Subcutaneous abdominal adipose tissue (tissue), 5 donors: ENCODE measurements at regions not wholly inside any gene's neighbourhood (a gene's known extent, or its start where the extent isn't known, plus 50 kb on each side); places are given as distances from the start of the nearest gene placed in this dataset.

Experiments
- H3K27ac ChIP-seq: one replicate; pipeline ENCODE4 v1.7.0; 2013; ENCODE audit warnings: low read depth, mild to moderate bottlenecking, inconsistent platforms, low read length, moderate library complexity
- H3K27me3 ChIP-seq, 5 donors: one replicate each; pipeline ENCODE4 v1.7.0; 2013; ENCODE audit warnings: low read length in 5 of 5, inconsistent platforms in 1 of 5; ENCODE audit not compliant: control insufficient read depth in 5 of 5, insufficient read depth in 4 of 5
- H3K36me3 ChIP-seq, 5 donors: one replicate each; pipeline ENCODE4 v1.7.0; 2013; ENCODE audit warnings: low read length in 5 of 5; ENCODE audit not compliant: control insufficient read depth in 5 of 5, insufficient read depth in 5 of 5
- H3K4me1 ChIP-seq, 5 donors: one replicate each; pipeline ENCODE4 v1.7.0; 2013; ENCODE audit warnings: low read length in 5 of 5, mild to moderate bottlenecking in 3 of 5, moderate library complexity in 1 of 5; ENCODE audit not compliant: control insufficient read depth in 5 of 5, insufficient read depth in 5 of 5
- H3K4me3 ChIP-seq, 5 donors: one replicate each; pipeline ENCODE4 v1.7.0; 2013; ENCODE audit warnings: low read length in 5 of 5, low read depth in 1 of 5
- H3K9ac ChIP-seq, 5 donors: one replicate each; pipeline ENCODE4 v1.7.0; 2013; ENCODE audit warnings: low read length in 5 of 5, mild to moderate bottlenecking in 4 of 5, moderate library complexity in 3 of 5
- H3K9me3 ChIP-seq, 5 donors: one replicate each; pipeline ENCODE4 v1.7.0; 2013; ENCODE audit warnings: low read length in 5 of 5; ENCODE audit not compliant: control insufficient read depth in 5 of 5
- donor health status: healthy.
- donor health status: healthy.
- donor health status: healthy.
- donor health status: healthy.
- donor health status: healthy.

- H3K9me3 ChIP-seq = no peaks in the 10 kb centered on the region
- H3K4me3 ChIP-seq = no peak overlapping the region
- H3K9ac ChIP-seq = no peak overlapping the region
- no peaks in the 10 kb centered on the region for H3K36me3 ChIP-seq
- H3K27me3 ChIP-seq = peaks cover 0 to 3% (median 0%) of the 10 kb centered on the region in 5 donors
- no peak overlapping the region for H3K27ac ChIP-seq
- peaks cover 0 to 12% (median 10%) of the 10 kb centered on the region in 5 donors for H3K4me1 ChIP-seq
Measured at GRCh38 chr2:64359892-64360657, 93.9 kb upstream of the LGALSL start.

GRCh38 chr2:64361151-64361938 is 92.6 kb upstream of the LGALSL start:
- Histone ChIP-seq H3K4me3 (no peak overlapping the region), H3K36me3 (no peaks in the 10 kb centered on the region), H3K27me3 (peaks cover 0 to 3% (median 0%) of the 10 kb centered on the region in 5 donors), H3K9me3 (no peaks in the 10 kb centered on the region), H3K27ac (no peak overlapping the region), H3K4me1 (peaks cover 0 to 12% (median 10%) of the 10 kb centered on the region in 5 donors), H3K9ac (no peak overlapping the region)

GRCh38 chr2:64362562-64363026 is 91.4 kb upstream of the LGALSL start:
- Histone ChIP-seq H3K9me3 (no peaks in the 10 kb centered on the region), H3K27me3 (peaks cover 0 to 3% (median 0%) of the 10 kb centered on the region in 5 donors), H3K36me3 (no peaks in the 10 kb centered on the region), H3K9ac (no peak overlapping the region), H3K4me1 (peaks cover 0 to 13% (median 12%) of the 10 kb centered on the region in 5 donors), H3K4me3 (no peak overlapping the region), H3K27ac (no peak overlapping the region)

- Histone ChIP-seq H3K4me1 (peaks cover 0 to 13% (median 12%) of the 10 kb centered on the region in 5 donors), H3K9ac (no peak overlapping the region), H3K9me3 (no peaks in the 10 kb centered on the region), H3K27me3 (peaks cover 0 to 3% (median 0%) of the 10 kb centered on the region in 5 donors), H3K36me3 (no peaks in the 10 kb centered on the region), H3K27ac (no peak overlapping the region), H3K4me3 (no peak overlapping the region)
Measured at GRCh38 chr2:64363140-64363539, 90.8 kb upstream of the LGALSL start.

GRCh38 chr2:64363848-64364247 is 90.1 kb upstream of the LGALSL start:
- Histone ChIP-seq H3K4me1 (peaks cover 0 to 13% (median 12%) of the 10 kb centered on the region in 5 donors), H3K9me3 (no peaks in the 10 kb centered on the region), H3K4me3 (no peak overlapping the region), H3K27ac (no peak overlapping the region), H3K27me3 (peaks cover 0 to 3% (median 0%) of the 10 kb centered on the region in 5 donors), H3K9ac (no peak overlapping the region), H3K36me3 (no peaks in the 10 kb centered on the region)

GRCh38 chr2:64367444-64368232 is 86.3 kb upstream of the LGALSL start:
- Histone ChIP-seq H3K27ac (no peak overlapping the region), H3K27me3 (no peaks in the 10 kb centered on the region), H3K9ac (no peak overlapping the region), H3K4me3 (no peak overlapping the region), H3K36me3 (no peaks in the 10 kb centered on the region), H3K9me3 (no peaks in the 10 kb centered on the region), H3K4me1 (peaks cover 0 to 3% (median 0%) of the 10 kb centered on the region in 5 donors)

GRCh38 chr2:64369706-64370105 is 84.3 kb upstream of the LGALSL start:
- Histone ChIP-seq H3K4me1 (peaks cover 0 to 3% (median 0%) of the 10 kb centered on the region in 5 donors), H3K9me3 (no peaks in the 10 kb centered on the region), H3K36me3 (no peaks in the 10 kb centered on the region), H3K4me3 (no peak overlapping the region), H3K27me3 (no peaks in the 10 kb centered on the region), H3K27ac (no peak overlapping the region), H3K9ac (no peak overlapping the region)

- H3K27me3 ChIP-seq = no peaks in the 10 kb centered on the region
- H3K27ac ChIP-seq = no peak overlapping the region
- H3K36me3 ChIP-seq = no peaks in the 10 kb centered on the region
- no peak overlapping the region for H3K4me3 ChIP-seq
- no peak overlapping the region for H3K9ac ChIP-seq
- H3K4me1 ChIP-seq = peaks cover 0 to 2% (median 0%) of the 10 kb centered on the region in 5 donors
- H3K9me3 ChIP-seq = no peaks in the 10 kb centered on the region
Measured at GRCh38 chr2:64371727-64372126, 82.2 kb upstream of the LGALSL start.

- Histone ChIP-seq H3K9ac (no peak overlapping the region), H3K4me3 (no peak overlapping the region), H3K36me3 (no peaks in the 10 kb centered on the region), H3K9me3 (no peaks in the 10 kb centered on the region), H3K4me1 (no peaks in the 10 kb centered on the region), H3K27ac (no peak overlapping the region), H3K27me3 (peaks cover 0 to 5% (median 3%) of the 10 kb centered on the region in 5 donors)
Measured at GRCh38 chr2:64374686-64375085, 79.3 kb upstream of the LGALSL start.
